Globus pallidus (tissue), 1 donor: ENCODE measurements at regions not wholly inside any gene's neighbourhood (a gene's known extent, or its start where the extent isn't known, plus 50 kb on each side); places are given as distances from the start of the nearest gene placed in this dataset.

Experiments
- DNase-seq: peaks from one replicate; pipeline ENCODE4 v3.0.0-alpha.2; 2015; ENCODE audit warnings: low spot score

GRCh38 chr2:20914087-20914486, 91.2 kb upstream of the LDAH start:
- DNase-seq = no peak

GRCh38 chr2:20913491-20913890, 90.6 kb upstream of the LDAH start:
- no peak for DNase-seq

- DNase-seq = no peak
Observed at GRCh38 chr2:20900052-20900636, 77.2 kb upstream of the LDAH start.

- no peak for DNase-seq
Observed at GRCh38 chr2:20897874-20898453, 75.1 kb upstream of the LDAH start.

- no peak for DNase-seq
Observed at GRCh38 chr2:20897047-20897446, 74.1 kb upstream of the LDAH start.

- no peak for DNase-seq
Observed at GRCh38 chr2:20884829-20885228, 61.9 kb upstream of the LDAH start.

- no peak for DNase-seq
Observed at GRCh38 chr2:20882466-20883170, 59.7 kb upstream of the LDAH start.

GRCh38 chr2:20880221-20880771, 57.4 kb upstream of the LDAH start:
- no peak for DNase-seq

GRCh38 chr2:20879221-20879620, 56.3 kb upstream of the LDAH start:
- no peak for DNase-seq

- no peak for DNase-seq
Observed at GRCh38 chr2:20877960-20878359, 55.1 kb upstream of the LDAH start.
